SW480 (cell line): ENCODE measurements at regions not wholly inside any gene's neighbourhood (a gene's known extent, or its start where the extent isn't known, plus 50 kb on each side); places are given as distances from the start of the nearest gene placed in this dataset.

Experiments
- DNase-seq: peaks from one replicate; pipeline ENCODE4 v3.0.0-alpha.2; 2016; ENCODE audit warnings: low spot score

- no peak for DNase-seq
Observed at GRCh38 chr15:92224843-92225242, 168.8 kb upstream of the ST8SIA2 start.

- peak; percentile 56 for DNase-seq
Observed at GRCh38 chr15:92226020-92226612, 167.6 kb upstream of the ST8SIA2 start.

- DNase-seq = no peak
Observed at GRCh38 chr15:92228830-92229229, 164.9 kb upstream of the ST8SIA2 start.

- no peak for DNase-seq
Observed at GRCh38 chr15:92231461-92231860, 162.2 kb upstream of the ST8SIA2 start.

- no peak for DNase-seq
Observed at GRCh38 chr15:92232317-92232716, 161.4 kb upstream of the ST8SIA2 start.

- DNase-seq = no peak
Observed at GRCh38 chr15:92232876-92233275, 160.8 kb upstream of the ST8SIA2 start.

- DNase-seq = peak; percentile 42
Observed at GRCh38 chr15:92243227-92243626, 150.5 kb upstream of the ST8SIA2 start.

- no peak for DNase-seq
Observed at GRCh38 chr15:92244703-92245102, 149.0 kb upstream of the ST8SIA2 start.

- no peak for DNase-seq
Observed at GRCh38 chr15:92247649-92248242, 145.9 kb upstream of the ST8SIA2 start.

- DNase-seq = no peak
Observed at GRCh38 chr15:92266796-92267685, 126.6 kb upstream of the ST8SIA2 start.

- no peak for DNase-seq
Observed at GRCh38 chr15:92268900-92269299, 124.8 kb upstream of the ST8SIA2 start.

GRCh38 chr15:92271179-92271578 lies 122.5 kb upstream of the ST8SIA2 start:
- DNase-seq = no peak

- DNase-seq = no peak
Observed at GRCh38 chr15:92272106-92272505, 121.6 kb upstream of the ST8SIA2 start.

GRCh38 chr15:92273286-92273685 lies 120.4 kb upstream of the ST8SIA2 start:
- DNase-seq = no peak

GRCh38 chr15:92273723-92274122 lies 120.0 kb upstream of the ST8SIA2 start:
- no peak for DNase-seq

- peak; percentile 47 for DNase-seq
Observed at GRCh38 chr15:92277776-92278175, 115.9 kb upstream of the ST8SIA2 start.

GRCh38 chr15:92283813-92284212 lies 109.9 kb upstream of the ST8SIA2 start:
- DNase-seq = no peak

GRCh38 chr15:92288755-92289154 lies 104.9 kb upstream of the ST8SIA2 start:
- no peak for DNase-seq

GRCh38 chr15:92289733-92290132 lies 103.9 kb upstream of the ST8SIA2 start:
- no peak for DNase-seq

GRCh38 chr15:92290359-92290992 lies 103.2 kb upstream of the ST8SIA2 start:
- no peak for DNase-seq

GRCh38 chr15:92291900-92292299 lies 101.8 kb upstream of the ST8SIA2 start:
- no peak for DNase-seq

- DNase-seq = peak; percentile 22
Observed at GRCh38 chr15:92294759-92295158, 98.9 kb upstream of the ST8SIA2 start.
